HL-60 (cell line): ENCODE measurements at regions not wholly inside any gene's neighbourhood (a gene's known extent, or its start where the extent isn't known, plus 50 kb on each side); places are given as distances from the start of the nearest gene placed in this dataset.
A peak's percentile ranks its signal among the peaks of the same experiment; 100 is the strongest.

Experiments used
- DNase-seq, 2 experiments: peaks; one replicate each; pipeline ENCODE4 v3.0.0-alpha.2; 2010 to 2020; ENCODE audit warnings: low read depth in 1 of 2, low spot score in 1 of 2
- H3K27ac ChIP-seq: fragments of 250-450 bp; sonication (Bioruptor Pico); replicated peaks from 2 replicates; pipeline ENCODE4 v1.5.1; 2020; ENCODE audit warnings: mild to moderate bottlenecking, moderate library complexity
- H3K27me3 ChIP-seq: fragments of 250-450 bp; sonication (Bioruptor Pico); 2 replicates; pipeline ENCODE4 v1.5.1; 2021; ENCODE audit warnings: mild to moderate bottlenecking, moderate library complexity; ENCODE audit not compliant: insufficient read depth, poor library complexity, severe bottlenecking
- H3K4me3 ChIP-seq: replicated peaks from 2 replicates; pipeline ENCODE4 v1.5.1; 2011; ENCODE audit warnings: mild to moderate bottlenecking, control low read depth, low read length; ENCODE audit not compliant: insufficient read depth
- CTCF ChIP-seq: IDR thresholded peaks from one replicate; pipeline ENCODE4 v1.5.1; 2011; ENCODE audit warnings: low read length, control low read depth, inconsistent platforms; ENCODE audit not compliant: insufficient read depth
- GABPA ChIP-seq: IDR thresholded peaks from 2 replicates; pipeline ENCODE4 v1.6.1; 2012; ENCODE audit warnings: low read depth
- POLR2AphosphoS5 ChIP-seq: IDR thresholded peaks from 2 replicates; pipeline ENCODE4 v1.6.1; 2012; ENCODE audit warnings: low read depth
- REST ChIP-seq: IDR thresholded peaks from 2 replicates; pipeline ENCODE4 v1.6.1; 2012; ENCODE audit warnings: low read depth; ENCODE audit not compliant: insufficient replicate concordance
- SPI1 ChIP-seq: IDR thresholded peaks from 2 replicates; pipeline ENCODE4 v1.6.1; 2012; ENCODE audit warnings: low read depth, mild to moderate bottlenecking, borderline replicate concordance

DNA sequence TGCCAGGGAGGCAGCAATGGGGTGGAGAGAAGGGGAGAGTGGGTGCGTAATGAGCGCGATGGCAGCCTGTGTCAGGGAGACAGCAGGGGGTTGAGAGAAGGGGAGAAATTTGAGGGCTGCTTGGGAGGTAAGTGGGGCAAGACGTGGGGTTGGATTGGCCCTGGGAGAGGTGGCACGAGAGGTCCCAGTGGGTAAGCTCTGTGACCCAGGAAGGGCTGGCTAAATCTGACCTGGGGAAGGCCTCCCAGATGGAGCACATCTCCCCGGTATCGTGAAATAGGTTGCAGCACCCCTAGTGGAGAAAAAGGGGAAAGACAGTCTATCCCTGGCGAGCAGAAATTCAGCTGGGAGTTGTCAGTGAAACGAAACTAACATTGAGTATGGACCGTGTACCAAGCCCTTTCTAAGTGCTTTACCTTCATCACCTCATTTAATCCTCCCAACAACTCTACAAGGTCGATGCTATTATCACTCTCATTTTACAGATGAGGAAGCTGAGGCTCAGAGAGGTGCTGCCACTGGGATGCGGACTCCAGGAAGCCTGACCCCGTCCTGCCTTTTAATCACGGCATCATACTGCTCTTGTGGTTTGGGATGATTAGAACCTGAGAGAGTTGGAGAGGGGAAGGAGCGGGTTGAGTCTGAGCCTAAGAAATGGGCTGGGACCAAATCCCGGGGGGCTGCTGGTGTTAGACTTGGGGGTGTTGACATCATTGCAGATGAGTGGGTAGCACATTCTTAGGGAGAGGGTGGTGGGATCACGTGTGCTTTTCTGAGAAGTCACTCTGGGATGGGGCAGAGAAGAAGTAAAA is 56.6 kb upstream of the RPL11 start:
- peaks cover 7% of the 10 kb centered on the region for H3K27me3 ChIP-seq
- no peak overlapping the region for H3K27ac ChIP-seq
- H3K4me3 ChIP-seq = no peak overlapping the region
- DNase-seq = peak; percentile 21 to 53
- no peak for TF ChIP-seq POLR2AphosphoS5
- peak; percentile 94 for TF ChIP-seq CTCF
- no peak for TF ChIP-seq GABPA
- no peak for TF ChIP-seq SPI1
- TF ChIP-seq REST = no peak

DNA sequence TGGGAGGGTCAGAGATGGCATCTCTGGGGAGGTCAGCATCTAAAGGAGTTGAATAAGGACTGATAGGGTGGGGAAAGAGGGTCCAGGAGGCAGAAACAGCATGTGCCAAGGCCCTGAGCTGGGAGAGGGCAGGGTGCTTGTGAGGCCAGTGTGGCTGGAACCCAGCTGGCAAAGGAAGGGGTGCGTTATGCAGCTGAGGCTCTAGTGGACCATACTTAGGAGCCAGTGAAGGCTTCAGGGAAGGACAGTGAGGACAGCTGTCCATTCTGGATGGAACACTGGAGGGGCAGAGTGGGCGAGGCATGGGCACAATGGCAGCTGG is 57.1 kb upstream of the RPL11 start:
- H3K27ac ChIP-seq = no peak overlapping the region
- peaks cover 9% of the 10 kb centered on the region for H3K27me3 ChIP-seq
- TF ChIP-seq POLR2AphosphoS5 = no peak
- H3K4me3 ChIP-seq = no peak overlapping the region
- DNase-seq = no peak

- Histone ChIP-seq H3K4me3 (no peak overlapping the region), H3K27me3 (peaks cover 2% of the 10 kb centered on the region), H3K27ac (no peak overlapping the region)
- no peak for TF ChIP-seq POLR2AphosphoS5
- no peak for TF ChIP-seq SPI1
- no peak for TF ChIP-seq GABPA
- TF ChIP-seq REST = no peak
- no peak for TF ChIP-seq CTCF
- DNase-seq = no peak
These were observed 59.0 kb upstream of the RPL11 start for GRCh38 chr1:23632479-23633160.

DNA sequence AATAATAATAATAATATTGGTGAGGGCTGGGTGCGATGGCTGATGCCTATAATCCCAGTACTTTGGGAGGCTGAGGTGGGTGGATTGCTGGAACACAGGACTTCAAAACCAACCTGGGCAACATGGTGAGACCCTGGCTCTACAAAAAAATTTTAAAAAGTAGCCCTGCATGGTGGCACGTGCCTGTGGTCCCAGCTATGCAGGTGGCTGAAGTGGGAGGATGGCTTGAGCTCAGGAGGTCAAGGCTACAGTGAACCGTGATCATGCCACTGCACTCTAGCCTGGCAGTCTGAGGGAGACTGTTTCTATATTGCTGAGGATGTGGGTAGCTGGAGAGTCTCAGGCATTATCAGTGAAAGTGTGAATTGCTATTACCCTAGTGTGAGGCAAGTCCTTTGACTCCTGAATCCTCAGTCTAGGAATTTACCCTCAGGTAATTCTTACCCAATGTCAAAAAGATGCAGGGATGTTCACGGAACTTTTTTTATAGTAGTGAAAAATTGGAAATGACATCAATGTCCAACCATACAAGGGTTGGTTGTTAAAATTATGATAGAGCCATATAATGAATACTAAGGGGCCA is 61.8 kb upstream of the RPL11 start:
- no peak overlapping the region for H3K4me3 ChIP-seq
- peaks cover 2% of the 10 kb centered on the region for H3K27me3 ChIP-seq
- no peak overlapping the region for H3K27ac ChIP-seq
- no peak for TF ChIP-seq POLR2AphosphoS5
- no peak for TF ChIP-seq GABPA
- TF ChIP-seq CTCF = no peak
- no peak for TF ChIP-seq SPI1
- TF ChIP-seq REST = no peak
- DNase-seq = no peak
